PFSK-1 (cell line): ENCODE measurements at regions not wholly inside any gene's neighbourhood (a gene's known extent, or its start where the extent isn't known, plus 50 kb on each side); places are given as distances from the start of the nearest gene placed in this dataset.

Experiments used
- FOXP2 ChIP-seq: optimal IDR thresholded peaks from 2 replicates; pipeline ENCODE3; 2011; ENCODE audit warnings: borderline replicate concordance, control low read depth, inconsistent platforms; ENCODE audit not compliant: insufficient read depth; ENCODE audit errors: extremely low read length, extremely low read depth
- POLR2AphosphoS5 ChIP-seq: IDR thresholded peaks from 2 replicates; pipeline ENCODE4 v1.6.1; 2012; ENCODE audit warnings: low read depth, mild to moderate bottlenecking, control low read depth, low read length, moderate library complexity
- SIN3A ChIP-seq: IDR thresholded peaks from 2 replicates; pipeline ENCODE4 v1.6.1; 2012; ENCODE audit warnings: mild to moderate bottlenecking, low read length, moderate library complexity, borderline replicate concordance; ENCODE audit not compliant: insufficient read depth
- TAF1 ChIP-seq: IDR thresholded peaks from 2 replicates; pipeline ENCODE4 v1.6.1; 2012; ENCODE audit warnings: low read length, control low read depth, borderline replicate concordance; ENCODE audit not compliant: insufficient read depth
- TF ChIP-seq, protein P1 (sequence below), 2 experiments: IDR thresholded peaks; 2 replicates each; pipeline versions ENCODE4 v1.6.1 to v1.8.0; 2011 to 2012; ENCODE audit warnings: low read depth in 2 of 2, low read length in 2 of 2, control low read depth in 1 of 2, inconsistent platforms in 1 of 2, mild to moderate bottlenecking in 1 of 2, moderate library complexity in 1 of 2; ENCODE audit not compliant: insufficient read depth in 1 of 2

DNA sequence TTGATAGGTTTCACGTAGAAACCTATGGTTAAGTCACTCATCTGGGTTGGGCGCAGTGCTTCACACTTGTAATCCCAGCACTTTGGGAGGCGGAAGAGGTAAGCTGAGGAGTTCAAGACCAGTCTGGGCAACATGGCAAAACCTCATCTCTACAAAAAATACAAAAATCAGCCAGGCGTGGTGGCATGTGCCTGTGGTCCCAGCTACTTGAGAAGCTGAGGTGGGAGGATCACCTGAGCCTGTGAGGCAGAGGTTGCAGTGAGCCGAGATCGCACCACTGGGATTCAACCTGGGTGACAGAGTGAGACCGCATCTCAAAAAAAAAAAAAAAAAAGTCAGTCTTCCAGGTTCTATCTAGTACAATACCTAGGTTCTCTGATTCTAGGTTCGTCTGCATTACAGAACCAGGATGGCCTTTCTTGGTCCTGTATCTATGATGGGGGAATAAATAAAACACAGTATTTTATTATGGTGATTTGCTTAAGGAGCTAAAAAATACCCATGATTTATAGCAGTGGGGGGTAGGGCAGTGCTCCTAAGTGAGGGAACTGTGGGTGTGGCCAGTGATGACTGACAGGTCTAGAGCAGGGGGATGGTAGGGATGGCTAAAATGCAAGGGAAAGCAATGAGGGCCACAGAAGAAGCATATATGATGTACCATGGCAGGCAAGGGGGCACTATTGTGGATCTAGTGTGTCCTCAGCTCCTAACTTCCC lies 65.5 kb upstream of the NUP160 start:
- no peak for TF ChIP-seq SIN3A
- TF ChIP-seq POLR2AphosphoS5: no peak
- TF ChIP-seq, protein P1, sequence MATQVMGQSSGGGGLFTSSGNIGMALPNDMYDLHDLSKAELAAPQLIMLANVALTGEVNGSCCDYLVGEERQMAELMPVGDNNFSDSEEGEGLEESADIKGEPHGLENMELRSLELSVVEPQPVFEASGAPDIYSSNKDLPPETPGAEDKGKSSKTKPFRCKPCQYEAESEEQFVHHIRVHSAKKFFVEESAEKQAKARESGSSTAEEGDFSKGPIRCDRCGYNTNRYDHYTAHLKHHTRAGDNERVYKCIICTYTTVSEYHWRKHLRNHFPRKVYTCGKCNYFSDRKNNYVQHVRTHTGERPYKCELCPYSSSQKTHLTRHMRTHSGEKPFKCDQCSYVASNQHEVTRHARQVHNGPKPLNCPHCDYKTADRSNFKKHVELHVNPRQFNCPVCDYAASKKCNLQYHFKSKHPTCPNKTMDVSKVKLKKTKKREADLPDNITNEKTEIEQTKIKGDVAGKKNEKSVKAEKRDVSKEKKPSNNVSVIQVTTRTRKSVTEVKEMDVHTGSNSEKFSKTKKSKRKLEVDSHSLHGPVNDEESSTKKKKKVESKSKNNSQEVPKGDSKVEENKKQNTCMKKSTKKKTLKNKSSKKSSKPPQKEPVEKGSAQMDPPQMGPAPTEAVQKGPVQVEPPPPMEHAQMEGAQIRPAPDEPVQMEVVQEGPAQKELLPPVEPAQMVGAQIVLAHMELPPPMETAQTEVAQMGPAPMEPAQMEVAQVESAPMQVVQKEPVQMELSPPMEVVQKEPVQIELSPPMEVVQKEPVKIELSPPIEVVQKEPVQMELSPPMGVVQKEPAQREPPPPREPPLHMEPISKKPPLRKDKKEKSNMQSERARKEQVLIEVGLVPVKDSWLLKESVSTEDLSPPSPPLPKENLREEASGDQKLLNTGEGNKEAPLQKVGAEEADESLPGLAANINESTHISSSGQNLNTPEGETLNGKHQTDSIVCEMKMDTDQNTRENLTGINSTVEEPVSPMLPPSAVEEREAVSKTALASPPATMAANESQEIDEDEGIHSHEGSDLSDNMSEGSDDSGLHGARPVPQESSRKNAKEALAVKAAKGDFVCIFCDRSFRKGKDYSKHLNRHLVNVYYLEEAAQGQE (IDR thresholded peaks at IDR 0.05; ENCODE audit: insufficient read depth in 1 of 2, low read depth in 2 of 2, low read length in 2 of 2): no peak
- no peak for TF ChIP-seq TAF1
- no peak for TF ChIP-seq FOXP2

GRCh38 chr11:47912843-47913437 lies 64.8 kb upstream of the NUP160 start:
- TF ChIP-seq, protein P1 (IDR thresholded peaks at IDR 0.05; ENCODE audit: insufficient read depth in 1 of 2, low read depth in 2 of 2, low read length in 2 of 2): no peak
- TF ChIP-seq TAF1: no peak

- TF ChIP-seq POLR2AphosphoS5 (no peak), TAF1 (no peak), SIN3A (no peak), FOXP2 (no peak)
- TF ChIP-seq, protein P1 (IDR thresholded peaks at IDR 0.05; ENCODE audit: insufficient read depth in 1 of 2, low read depth in 2 of 2, low read length in 2 of 2): no peak
Measured at GRCh38 chr11:47911149-47911548, 63.0 kb upstream of the NUP160 start.

- TF ChIP-seq, protein P1 (IDR thresholded peaks at IDR 0.05; ENCODE audit: insufficient read depth in 1 of 2, low read depth in 2 of 2, low read length in 2 of 2): no peak
- no peak for TF ChIP-seq FOXP2
- TF ChIP-seq SIN3A: no peak
- no peak for TF ChIP-seq TAF1
- no peak for TF ChIP-seq POLR2AphosphoS5
Measured at GRCh38 chr11:47908198-47908597, 60.0 kb upstream of the NUP160 start.
